Body of pancreas (tissue), 4 donors: ENCODE measurements at regions not wholly inside any gene's neighbourhood (a gene's known extent, or its start where the extent isn't known, plus 50 kb on each side); places are given as distances from the start of the nearest gene placed in this dataset.

Source experiments
- CTCF ChIP-seq, 7 experiments: fragments of 450-650 bp in 4 of 7; fragments of 200-600 bp in 3 of 7; sonication (generic) in 3 of 7; IDR thresholded peaks; one replicate each; pipeline ENCODE4 v1.5.1; 2016 to 2019; ENCODE audit warnings: antibody characterized with exemption in 7 of 7
- POLR2A ChIP-seq, 3 donors: fragments of 450-650 bp; IDR thresholded peaks; one replicate each; pipeline ENCODE4 v1.6.1; 2016; ENCODE audit warnings: antibody characterized with exemption in 3 of 3, mild to moderate bottlenecking in 2 of 3

DNA sequence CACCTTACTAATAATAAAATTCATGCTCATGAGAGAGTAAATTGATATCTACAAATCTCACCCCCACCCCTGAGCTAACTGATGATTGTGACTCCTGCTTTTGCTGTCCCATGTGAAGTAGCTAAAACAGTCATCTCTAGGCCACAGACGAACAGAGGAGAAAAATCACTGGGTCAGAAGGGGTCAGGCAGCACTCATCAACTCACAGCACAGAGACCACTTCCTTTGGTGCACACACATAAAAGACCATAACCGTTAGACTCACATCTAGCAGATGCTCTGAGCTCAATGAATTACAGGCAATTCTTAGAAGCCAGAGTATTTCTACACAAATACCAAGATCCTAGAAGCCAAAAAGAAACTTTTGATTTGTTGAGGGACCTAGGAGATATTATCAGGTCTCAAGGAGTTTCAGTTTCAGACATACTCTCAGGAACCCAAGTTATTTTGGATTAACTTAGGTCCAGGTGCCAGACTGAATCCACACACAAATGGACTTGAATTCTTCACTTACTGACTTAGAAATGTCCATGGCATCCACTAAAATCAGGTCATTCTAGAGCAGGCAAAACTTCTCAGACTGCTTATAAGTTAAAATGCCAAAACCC lies 65.0 kb upstream of the TES start:
- TF ChIP-seq CTCF (IDR thresholded peaks at IDR 0.05) (no peak), POLR2A (IDR thresholded peaks at IDR 0.05) (no peak)
